DND-41 (cell line): ENCODE measurements at regions not wholly inside any gene's neighbourhood (a gene's known extent, or its start where the extent isn't known, plus 50 kb on each side); places are given as distances from the start of the nearest gene placed in this dataset.

Experiments used
- ATAC-seq: fragments of 200-7000 bp; cut with Tn5 transposase; 3 replicates; pipeline ENCODE4 v1.9.1; 2021; ENCODE audit warnings: low read depth; ENCODE audit not compliant: insufficient read depth
- DNase-seq: peaks from one replicate; pipeline ENCODE4 v3.0.0-alpha.2; 2020
- H2AFZ ChIP-seq: 2 replicates; pipeline ENCODE4 v1.6.0; 2012; ENCODE audit warnings: low read depth, low read length
- H3K27ac ChIP-seq: 2 replicates; pipeline ENCODE4 v1.5.1; 2012; ENCODE audit warnings: low read length, inconsistent platforms
- H3K27me3 ChIP-seq: fragments of 200-600 bp; sonication (generic); 2 replicates; pipeline ENCODE4 v1.6.0; 2012; ENCODE audit warnings: low read length, mild to moderate bottlenecking, inconsistent platforms; ENCODE audit not compliant: insufficient read depth, poor library complexity
- H3K36me3 ChIP-seq: 2 replicates; pipeline ENCODE4 v1.5.1; 2012; ENCODE audit warnings: low read length, inconsistent platforms; ENCODE audit not compliant: insufficient read depth
- H3K4me1 ChIP-seq: 2 replicates; pipeline ENCODE4 v1.5.1; 2012; ENCODE audit warnings: mild to moderate bottlenecking, low read length; ENCODE audit not compliant: insufficient read depth
- H3K4me2 ChIP-seq: 2 replicates; pipeline ENCODE4 v1.6.0; 2012; ENCODE audit warnings: mild to moderate bottlenecking, moderate library complexity, low read length, inconsistent platforms; ENCODE audit not compliant: insufficient read depth
- H3K4me3 ChIP-seq, 2 experiments: fragments of 200-600 bp in 1 of 2; shearing (Covaris generic) in 1 of 2; 2 replicates each; pipeline ENCODE4 v1.5.1; 2012 to 2016; ENCODE audit warnings: inconsistent platforms in 2 of 2, low read length in 2 of 2, mild to moderate bottlenecking in 2 of 2, low read depth in 1 of 2, moderate library complexity in 1 of 2
- H3K79me2 ChIP-seq: 2 replicates; pipeline ENCODE4 v1.6.0; 2012; ENCODE audit warnings: low read length, inconsistent platforms; ENCODE audit not compliant: insufficient read depth
- H3K9ac ChIP-seq: 2 replicates; pipeline ENCODE4 v1.6.0; 2012; ENCODE audit warnings: low read depth, mild to moderate bottlenecking, inconsistent platforms, low read length, moderate library complexity
- H3K9me3 ChIP-seq: 2 replicates; pipeline ENCODE4 v1.5.1; 2012; ENCODE audit warnings: low read length, moderate library complexity, mild to moderate bottlenecking, inconsistent platforms; ENCODE audit not compliant: insufficient read depth, severe bottlenecking
- H4K20me1 ChIP-seq: 2 replicates; pipeline ENCODE4 v1.6.0; 2012; ENCODE audit warnings: low read length; ENCODE audit not compliant: insufficient read depth
- EZH2 ChIP-seq: IDR thresholded peaks from 3 replicates; pipeline ENCODE4 v1.6.1; 2012; ENCODE audit warnings: borderline replicate concordance, low read depth, mild to moderate bottlenecking, moderate library complexity, low read length, inconsistent platforms; ENCODE audit not compliant: severe bottlenecking
- TF ChIP-seq, protein P1 (sequence below): IDR thresholded peaks from 2 replicates; pipeline ENCODE4 v1.5.1; 2012; ENCODE audit warnings: borderline replicate concordance, low read length, moderate library complexity, mild to moderate bottlenecking; ENCODE audit not compliant: poor library complexity, severe bottlenecking; ENCODE audit errors: extremely low read depth

GRCh38 chr9:86557063-86557766 lies 203.0 kb upstream of the TUT7 start:
- no peaks in the 10 kb centered on the region for H3K4me1 ChIP-seq
- no peaks in the 10 kb centered on the region for H3K27me3 ChIP-seq
- H3K4me2 ChIP-seq: no peak overlapping the region
- no peak overlapping the region for H3K9ac ChIP-seq
- no peaks in the 10 kb centered on the region for H3K36me3 ChIP-seq
- no peak for DNase-seq
- no peak overlapping the region for H2AFZ ChIP-seq
- no peaks in the 10 kb centered on the region for H3K9me3 ChIP-seq
- no peak for ATAC-seq
- no peak overlapping the region for H3K4me3 ChIP-seq
- H3K79me2 ChIP-seq: no peaks in the 10 kb centered on the region
- no peaks in the 10 kb centered on the region for H4K20me1 ChIP-seq
- H3K27ac ChIP-seq: no peak overlapping the region
- TF ChIP-seq, protein P1, sequence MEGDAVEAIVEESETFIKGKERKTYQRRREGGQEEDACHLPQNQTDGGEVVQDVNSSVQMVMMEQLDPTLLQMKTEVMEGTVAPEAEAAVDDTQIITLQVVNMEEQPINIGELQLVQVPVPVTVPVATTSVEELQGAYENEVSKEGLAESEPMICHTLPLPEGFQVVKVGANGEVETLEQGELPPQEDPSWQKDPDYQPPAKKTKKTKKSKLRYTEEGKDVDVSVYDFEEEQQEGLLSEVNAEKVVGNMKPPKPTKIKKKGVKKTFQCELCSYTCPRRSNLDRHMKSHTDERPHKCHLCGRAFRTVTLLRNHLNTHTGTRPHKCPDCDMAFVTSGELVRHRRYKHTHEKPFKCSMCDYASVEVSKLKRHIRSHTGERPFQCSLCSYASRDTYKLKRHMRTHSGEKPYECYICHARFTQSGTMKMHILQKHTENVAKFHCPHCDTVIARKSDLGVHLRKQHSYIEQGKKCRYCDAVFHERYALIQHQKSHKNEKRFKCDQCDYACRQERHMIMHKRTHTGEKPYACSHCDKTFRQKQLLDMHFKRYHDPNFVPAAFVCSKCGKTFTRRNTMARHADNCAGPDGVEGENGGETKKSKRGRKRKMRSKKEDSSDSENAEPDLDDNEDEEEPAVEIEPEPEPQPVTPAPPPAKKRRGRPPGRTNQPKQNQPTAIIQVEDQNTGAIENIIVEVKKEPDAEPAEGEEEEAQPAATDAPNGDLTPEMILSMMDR: no peak
- TF ChIP-seq EZH2: no peak

GRCh38 chr9:86555661-86556060 lies 201.5 kb upstream of the TUT7 start:
- H3K27ac ChIP-seq: no peak overlapping the region
- no peaks in the 10 kb centered on the region for H4K20me1 ChIP-seq
- no peak overlapping the region for H3K9ac ChIP-seq
- no peak overlapping the region for H2AFZ ChIP-seq
- H3K9me3 ChIP-seq: no peaks in the 10 kb centered on the region
- H3K4me1 ChIP-seq: no peaks in the 10 kb centered on the region
- TF ChIP-seq, protein P1: no peak
- TF ChIP-seq EZH2: no peak
- H3K36me3 ChIP-seq: no peaks in the 10 kb centered on the region
- ATAC-seq (no peak), DNase-seq (no peak)
- no peaks in the 10 kb centered on the region for H3K27me3 ChIP-seq
- no peaks in the 10 kb centered on the region for H3K79me2 ChIP-seq
- no peak overlapping the region for H3K4me3 ChIP-seq
- H3K4me2 ChIP-seq: no peak overlapping the region

- ATAC-seq: no peak
- no peak overlapping the region for H3K9ac ChIP-seq
- TF ChIP-seq EZH2: no peak
- TF ChIP-seq, protein P1: no peak
- H3K27me3 ChIP-seq: no peaks in the 10 kb centered on the region
- H3K9me3 ChIP-seq: no peaks in the 10 kb centered on the region
- H3K27ac ChIP-seq: no peak overlapping the region
- no peak overlapping the region for H3K4me3 ChIP-seq
- H3K36me3 ChIP-seq: no peaks in the 10 kb centered on the region
- DNase-seq: no peak
- no peak overlapping the region for H3K4me2 ChIP-seq
- no peak overlapping the region for H2AFZ ChIP-seq
- no peaks in the 10 kb centered on the region for H4K20me1 ChIP-seq
- no peaks in the 10 kb centered on the region for H3K79me2 ChIP-seq
- no peaks in the 10 kb centered on the region for H3K4me1 ChIP-seq
Measured at GRCh38 chr9:86550401-86550800, 196.2 kb upstream of the TUT7 start.

GRCh38 chr9:86549920-86550319 lies 195.7 kb upstream of the TUT7 start:
- H3K9me3 ChIP-seq: no peaks in the 10 kb centered on the region
- no peak overlapping the region for H3K27ac ChIP-seq
- no peak overlapping the region for H3K9ac ChIP-seq
- no peaks in the 10 kb centered on the region for H3K27me3 ChIP-seq
- DNase-seq (no peak), ATAC-seq (no peak)
- H3K4me1 ChIP-seq: no peaks in the 10 kb centered on the region
- H3K79me2 ChIP-seq: no peaks in the 10 kb centered on the region
- no peak overlapping the region for H3K4me2 ChIP-seq
- H2AFZ ChIP-seq: no peak overlapping the region
- H3K4me3 ChIP-seq: no peak overlapping the region
- no peak for TF ChIP-seq EZH2
- TF ChIP-seq, protein P1: no peak
- H4K20me1 ChIP-seq: no peaks in the 10 kb centered on the region
- no peaks in the 10 kb centered on the region for H3K36me3 ChIP-seq
